H9 (cell line): ENCODE measurements at regions not wholly inside any gene's neighbourhood (a gene's known extent, or its start where the extent isn't known, plus 50 kb on each side); places are given as distances from the start of the nearest gene placed in this dataset.

Experiments used
- DNase-seq: peaks from one replicate; pipeline ENCODE4 v3.0.0-alpha.2; 2017
- H2AFZ ChIP-seq: one replicate; pipeline ENCODE4 v1.6.1; 2013; ENCODE audit warnings: mild to moderate bottlenecking, low read length, control low read depth, moderate library complexity
- H2AK5ac ChIP-seq: 2 replicates; pipeline ENCODE4 v1.6.1; 2013; ENCODE audit warnings: low read length, control low read depth, mixed read lengths; ENCODE audit not compliant: insufficient read length
- H2BK120ac ChIP-seq: one replicate; pipeline ENCODE4 v1.6.1; 2013; ENCODE audit warnings: low read depth, mild to moderate bottlenecking, low read length, control low read depth, inconsistent platforms; ENCODE audit not compliant: poor library complexity, severe bottlenecking
- H2BK12ac ChIP-seq: 2 replicates; pipeline ENCODE4 v1.6.1; 2013; ENCODE audit warnings: low read length, control low read depth, mixed read lengths, low read depth; ENCODE audit not compliant: insufficient read length
- H2BK15ac ChIP-seq: 2 replicates; pipeline ENCODE4 v1.6.1; 2013; ENCODE audit warnings: low read depth, low read length, control low read depth
- H2BK20ac ChIP-seq: one replicate; pipeline ENCODE4 v1.6.1; 2013; ENCODE audit warnings: low read depth, mild to moderate bottlenecking, low read length, control low read depth, inconsistent platforms; ENCODE audit not compliant: poor library complexity, severe bottlenecking
- H2BK5ac ChIP-seq: 2 replicates; pipeline ENCODE4 v1.6.1; 2013; ENCODE audit warnings: low read length, control low read depth, mixed read lengths; ENCODE audit not compliant: insufficient read length
- H3K14ac ChIP-seq: 2 replicates; pipeline ENCODE4 v1.6.1; 2013; ENCODE audit warnings: low read length, control low read depth; ENCODE audit not compliant: insufficient read depth
- H3K18ac ChIP-seq: 2 replicates; pipeline ENCODE4 v1.6.1; 2013; ENCODE audit warnings: low read depth, mild to moderate bottlenecking, mixed read lengths, low read length, control low read depth; ENCODE audit not compliant: insufficient read length
- H3K23ac ChIP-seq: 2 replicates; pipeline ENCODE4 v1.6.1; 2013; ENCODE audit warnings: low read length, control low read depth, mixed read lengths, low read depth; ENCODE audit not compliant: insufficient read length
- H3K23me2 ChIP-seq: 2 replicates; pipeline ENCODE4 v1.6.1; 2013; ENCODE audit warnings: low read depth, mild to moderate bottlenecking, mixed read lengths, low read length, control low read depth; ENCODE audit not compliant: insufficient read length, poor library complexity, severe bottlenecking
- H3K27ac ChIP-seq: 2 replicates; pipeline ENCODE4 v1.5.1; 2013; ENCODE audit warnings: low read length, control low read depth, mixed read lengths, low read depth; ENCODE audit not compliant: insufficient read length
- H3K27me3 ChIP-seq: 2 replicates; pipeline ENCODE4 v1.6.1; 2013; ENCODE audit warnings: low read length, control low read depth, inconsistent platforms; ENCODE audit not compliant: insufficient read depth
- H3K4ac ChIP-seq: 2 replicates; pipeline ENCODE4 v1.6.1; 2013; ENCODE audit warnings: low read depth, mild to moderate bottlenecking, control low read depth, inconsistent platforms, low read length, moderate library complexity
- H3K4me1 ChIP-seq: 2 replicates; pipeline ENCODE4 v1.6.1; 2013; ENCODE audit warnings: low read length, control low read depth, inconsistent platforms; ENCODE audit not compliant: insufficient read depth
- H3K4me2 ChIP-seq: 2 replicates; pipeline ENCODE4 v1.6.1; 2013; ENCODE audit warnings: low read length, control low read depth, mixed read lengths; ENCODE audit not compliant: insufficient read length, insufficient read depth
- H3K56ac ChIP-seq: 2 replicates; pipeline ENCODE4 v1.6.1; 2013; ENCODE audit warnings: low read depth, mild to moderate bottlenecking, mixed read lengths, low read length, control low read depth; ENCODE audit not compliant: insufficient read length
- H3K79me1 ChIP-seq: 2 replicates; pipeline ENCODE4 v1.6.1; 2013; ENCODE audit warnings: low read depth, mild to moderate bottlenecking, moderate library complexity, low read length, control low read depth, inconsistent platforms; ENCODE audit not compliant: insufficient read depth, poor library complexity, severe bottlenecking
- H3K79me2 ChIP-seq: 2 replicates; pipeline ENCODE4 v1.6.1; 2013; ENCODE audit warnings: low read length, control low read depth, inconsistent platforms; ENCODE audit not compliant: insufficient read depth
- H3K9ac ChIP-seq: 2 replicates; pipeline ENCODE4 v1.6.1; 2013; ENCODE audit warnings: low read length, control low read depth, mixed read lengths; ENCODE audit not compliant: insufficient read length; ENCODE audit errors: extremely low read depth
- H3K9me3 ChIP-seq: one replicate; pipeline ENCODE4 v1.6.1; 2013; ENCODE audit warnings: low read depth, low read length, inconsistent platforms; ENCODE audit not compliant: control insufficient read depth
- H3T11ph ChIP-seq: one replicate; pipeline ENCODE4 v1.6.1; 2013; ENCODE audit warnings: mild to moderate bottlenecking, low read length, control low read depth, inconsistent platforms
- H4K20me1 ChIP-seq: one replicate; pipeline ENCODE4 v1.6.1; 2013; ENCODE audit not compliant: control insufficient read depth, insufficient read length, insufficient read depth
- H4K5ac ChIP-seq: 2 replicates; pipeline ENCODE4 v1.6.1; 2013; ENCODE audit warnings: low read depth, mild to moderate bottlenecking, mixed read lengths, low read length, control low read depth; ENCODE audit not compliant: insufficient read length
- H4K8ac ChIP-seq: replicated peaks from 2 replicates; pipeline ENCODE4 v1.6.1; 2013; ENCODE audit warnings: low read length, control low read depth, mixed read lengths, low read depth; ENCODE audit not compliant: insufficient read length
- H4K91ac ChIP-seq: 2 replicates; pipeline ENCODE4 v1.6.1; 2013; ENCODE audit warnings: low read depth, mild to moderate bottlenecking, moderate library complexity, mixed read lengths, low read length, control low read depth; ENCODE audit not compliant: insufficient read length
- H3K27ac Mint-ChIP-seq, 3 experiments: 2 replicates in 2 of 3; 3 replicates in 1 of 3; pipeline ENCODE4 v1.8.0; 2020 to 2021; ENCODE audit warnings: mixed read lengths in 3 of 3, mild to moderate bottlenecking in 1 of 3, moderate library complexity in 1 of 3
- H3K27me3 Mint-ChIP-seq: 2 replicates; pipeline ENCODE4 v1.8.0; 2021; ENCODE audit warnings: low read depth, mild to moderate bottlenecking, moderate library complexity, mixed read lengths
- H3K36me3 Mint-ChIP-seq, 3 experiments: 2 replicates in 2 of 3; 3 replicates in 1 of 3; pipeline ENCODE4 v1.8.0; 2020 to 2021; ENCODE audit warnings: low read depth in 3 of 3, mixed read lengths in 3 of 3; ENCODE audit not compliant: insufficient read depth in 1 of 3
- H3K4me1 Mint-ChIP-seq, 2 experiments: 2 replicates each; pipeline ENCODE4 v1.8.0; 2020; ENCODE audit warnings: mixed read lengths in 2 of 2
- H3K4me3 Mint-ChIP-seq, 2 experiments: 2 replicates in 1 of 2; 3 replicates in 1 of 2; pipeline ENCODE4 v1.8.0; 2020 to 2021; ENCODE audit warnings: mild to moderate bottlenecking in 2 of 2, mixed read lengths in 2 of 2, moderate library complexity in 1 of 2
- H3K9me3 Mint-ChIP-seq, 2 experiments: 2 replicates in 1 of 2; 3 replicates in 1 of 2; pipeline ENCODE4 v1.8.0; 2020; ENCODE audit warnings: mild to moderate bottlenecking in 2 of 2, mixed read lengths in 2 of 2, moderate library complexity in 1 of 2
- CTCF ChIP-seq: fragments of 200-600 bp; sonication (generic); conservative IDR thresholded peaks from 3 replicates; pipeline ENCODE4 v1.8.0; 2021; ENCODE audit warnings: antibody characterized with exemption, mild to moderate bottlenecking
- WGBS: extraction: QIAGEN DNeasy Blood & Tissue Kit; methylation state at CpG from one replicate; pipeline ENCODE4 v1.1.7; 2013; ENCODE audit warnings: missing lambda C conversion rate, low lambda C conversion rate, mixed read lengths; ENCODE audit not compliant: insufficient read length; ENCODE audit errors: extremely low coverage; 5-methylcytosine and 5-hydroxymethylcytosine counted together

GRCh38 chr15:69949485-69949884, 148.2 kb downstream of the TLE3 start:
- H3K36me3 Mint-ChIP-seq = no peaks in the 10 kb centered on the region
- Histone ChIP-seq H3K23me2 (no peaks in the 10 kb centered on the region), H2AK5ac (no peak overlapping the region), H4K8ac (no peak overlapping the region), H3K56ac (no peak overlapping the region), H2BK15ac (no peak overlapping the region), H3K9ac (no peak overlapping the region), H3K9me3 (no peaks in the 10 kb centered on the region), H3T11ph (no peak overlapping the region), H3K79me2 (no peaks in the 10 kb centered on the region), H3K4me1 (no peaks in the 10 kb centered on the region), H4K5ac (no peak overlapping the region), H3K23ac (no peak overlapping the region), H4K20me1 (no peaks in the 10 kb centered on the region), H4K91ac (no peak overlapping the region), H3K27ac (no peak overlapping the region), H3K18ac (no peak overlapping the region), H2BK5ac (no peak overlapping the region), H2BK20ac (no peak overlapping the region), H3K14ac (no peak overlapping the region), H2AFZ (no peak overlapping the region), H2BK12ac (no peak overlapping the region), H2BK120ac (no peak overlapping the region), H3K4me2 (no peak overlapping the region), H3K79me1 (no peaks in the 10 kb centered on the region), H3K27me3 (no peaks in the 10 kb centered on the region), H3K4ac (no peak overlapping the region)
- H3K27ac Mint-ChIP-seq = no peak overlapping the region
- TF ChIP-seq CTCF = no peak
- peaks cover 2% of the 10 kb centered on the region; the same call in 1 of the 2 replicates for H3K27me3 Mint-ChIP-seq
- no peak overlapping the region for H3K4me3 Mint-ChIP-seq
- DNase-seq = no peak
- no CpG with 5 or more reads among the region's 7 CpGs for WGBS
- H3K4me1 Mint-ChIP-seq = peaks cover 0 to under 1% of the 10 kb centered on the region in 2 experiments; a peak in 1 of 4 replicates
- H3K9me3 Mint-ChIP-seq = no peaks in the 10 kb centered on the region; a peak in 1 of 5 replicates
